ENCODE measurements at regions not wholly inside any gene's neighbourhood (a gene's known extent, or its start where the extent isn't known, plus 50 kb on each side); places are given as distances from the start of the nearest gene placed in this dataset.

- DNase-seq (ENCODE audit: low read depth): no peak
These were observed 630.4 kb downstream of the PRELID2 start for GRCh38 chr5:145204743-145205142.

- DNase-seq (ENCODE audit: low read depth): no peak
These were observed 631.9 kb downstream of the PRELID2 start for GRCh38 chr5:145203193-145203592.

GRCh38 chr5:145198525-145199260, 636.4 kb downstream of the PRELID2 start:
- DNase-seq (ENCODE audit: low read depth): no peak

GRCh38 chr5:145189746-145190145, 645.4 kb downstream of the PRELID2 start:
- DNase-seq (ENCODE audit: low read depth): no peak

DNA sequence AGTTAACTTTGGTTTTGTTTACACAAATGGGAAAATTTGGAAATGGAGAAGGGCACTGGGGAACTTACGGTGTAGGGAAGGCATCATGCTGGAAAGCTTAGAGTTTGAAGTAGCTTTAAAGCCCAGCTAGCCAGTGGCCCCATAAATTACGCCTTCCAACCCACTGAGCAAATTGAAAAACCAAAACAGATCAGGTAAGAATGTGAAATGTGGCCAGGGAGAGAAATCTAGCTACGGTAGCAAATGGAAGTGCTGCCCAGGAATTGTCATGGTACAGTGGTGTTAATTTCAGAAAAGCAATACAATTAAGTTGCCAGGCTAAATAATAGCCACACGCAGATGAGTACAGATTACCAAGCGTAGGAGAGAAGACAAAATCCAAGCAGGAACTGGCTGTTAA, 654.8 kb downstream of the PRELID2 start:
- no peak for DNase-seq (ENCODE audit: low read depth)

GRCh38 chr5:145178641-145179523, 656.3 kb downstream of the PRELID2 start:
- no peak for DNase-seq (ENCODE audit: low read depth)

DNA sequence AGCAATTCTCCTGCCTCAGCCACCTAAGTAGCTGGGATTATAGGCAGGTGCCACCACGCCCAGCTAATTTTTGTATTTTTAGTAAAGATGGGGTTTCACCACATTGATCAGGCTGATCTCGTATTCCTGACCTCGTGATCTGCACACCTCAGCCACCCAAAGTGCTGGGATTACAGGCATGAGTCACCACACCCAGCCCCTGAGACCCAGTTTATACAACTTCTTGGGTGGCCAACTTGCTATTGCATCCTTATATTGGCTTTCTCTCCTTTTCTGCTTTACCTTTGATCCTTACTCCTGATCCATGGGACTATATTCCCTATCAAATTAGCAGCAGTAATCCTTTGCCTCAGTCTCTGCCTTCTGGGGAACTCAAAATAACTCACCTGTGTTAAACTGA, 659.1 kb downstream of the PRELID2 start:
- no peak for DNase-seq (ENCODE audit: low read depth)

DNA sequence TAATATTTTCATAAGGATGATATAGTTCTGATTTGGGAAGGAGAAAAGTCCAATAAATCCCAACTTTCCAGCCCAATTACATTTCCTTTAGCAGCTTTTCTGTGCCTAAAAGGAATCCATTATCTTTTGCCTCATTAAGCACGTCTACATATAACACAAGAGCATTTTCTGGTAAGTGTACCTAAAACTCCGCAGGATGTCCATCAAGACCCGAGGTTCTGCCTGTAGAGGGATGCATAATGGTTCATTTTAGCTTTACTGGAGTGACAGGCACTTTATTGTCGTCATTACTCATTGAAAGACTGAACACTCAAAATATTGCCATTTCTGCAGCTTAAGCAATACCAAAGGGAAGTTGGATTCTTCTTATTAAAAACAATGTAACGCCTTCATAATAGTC, 669.0 kb downstream of the PRELID2 start:
- DNase-seq (ENCODE audit: low read depth): no peak

DNA sequence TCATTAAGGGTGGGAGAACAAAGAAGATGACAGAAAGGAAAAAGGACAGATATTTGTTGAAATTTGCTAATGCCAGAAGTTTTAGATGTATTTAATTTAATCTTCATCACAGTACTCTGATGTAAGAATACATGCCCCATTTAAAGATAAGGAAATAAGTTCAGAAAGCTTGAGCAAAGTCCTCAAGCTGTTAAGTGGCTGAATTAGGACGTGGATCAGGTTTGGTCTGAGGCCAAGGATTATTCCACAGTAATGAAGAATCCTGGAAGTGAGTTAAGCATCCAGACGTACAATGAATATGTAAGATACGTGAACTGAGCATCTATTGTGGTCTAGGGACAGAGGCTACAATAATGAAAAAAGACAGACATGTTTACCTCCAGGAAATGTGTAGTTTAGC, 671.3 kb downstream of the PRELID2 start:
- DNase-seq (ENCODE audit: low read depth): no peak

DNA sequence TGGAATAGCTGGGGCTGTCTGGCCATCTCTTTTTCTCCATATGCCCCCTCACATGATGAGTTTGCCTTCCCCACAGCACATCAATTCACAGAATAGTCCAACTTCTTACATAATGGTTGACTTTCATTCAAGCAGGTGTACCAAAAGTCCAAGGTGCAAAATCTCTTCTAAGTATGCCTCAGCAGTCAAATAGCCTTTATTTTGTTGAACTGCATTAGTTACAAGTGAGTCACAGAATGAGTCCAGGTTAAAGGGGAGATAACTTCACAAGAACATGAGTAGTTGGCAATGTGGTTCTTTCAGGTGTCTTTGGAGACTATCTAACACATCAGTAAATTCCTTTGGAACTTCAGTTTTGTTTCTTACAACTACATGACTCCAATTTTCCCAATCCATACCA, 672.5 kb downstream of the PRELID2 start:
- no peak for DNase-seq (ENCODE audit: low read depth)

- no peak for DNase-seq (ENCODE audit: low read depth)
These were observed 673.8 kb downstream of the PRELID2 start for GRCh38 chr5:145161391-145161790.

DNA sequence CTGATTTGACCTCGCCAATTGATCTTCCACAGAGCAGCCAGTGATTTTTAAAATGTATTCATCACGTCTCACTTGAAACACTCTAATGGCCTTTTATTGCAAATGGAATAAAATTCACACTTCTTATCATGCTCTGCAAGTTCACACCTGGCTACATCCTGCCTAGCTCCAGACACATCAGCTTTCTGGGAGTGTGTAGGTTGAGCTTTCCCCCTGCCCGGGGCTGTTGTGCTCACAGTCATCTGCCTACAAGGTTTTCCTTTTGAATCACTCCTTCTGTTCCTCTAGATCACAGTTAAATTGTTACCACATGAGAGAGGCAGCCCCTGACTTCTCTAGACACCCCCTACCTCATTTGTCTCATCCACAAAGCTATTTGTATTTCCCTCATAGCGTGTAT, 674.5 kb downstream of the PRELID2 start:
- DNase-seq (ENCODE audit: low read depth): no peak

DNA sequence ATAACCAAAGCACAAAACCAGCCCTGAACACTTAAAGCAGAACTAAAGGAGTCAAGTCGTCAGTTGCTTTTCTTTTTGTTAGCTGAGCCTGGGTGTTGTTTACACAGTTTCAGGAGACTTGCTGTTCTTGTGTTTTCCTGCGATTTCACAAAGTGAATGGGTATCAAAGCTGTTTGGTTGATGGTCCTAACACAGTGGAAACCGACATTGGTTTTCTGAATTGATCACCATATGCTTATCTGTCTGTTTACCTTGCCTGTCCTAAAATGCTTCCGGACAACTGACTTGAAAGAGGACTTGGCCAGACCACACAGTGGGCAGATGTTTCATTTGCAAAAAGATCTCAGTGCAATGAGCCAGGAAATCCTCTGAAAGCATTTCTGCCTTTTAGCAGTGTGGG, 676.4 kb downstream of the PRELID2 start:
- no peak for DNase-seq (ENCODE audit: low read depth)

DNA sequence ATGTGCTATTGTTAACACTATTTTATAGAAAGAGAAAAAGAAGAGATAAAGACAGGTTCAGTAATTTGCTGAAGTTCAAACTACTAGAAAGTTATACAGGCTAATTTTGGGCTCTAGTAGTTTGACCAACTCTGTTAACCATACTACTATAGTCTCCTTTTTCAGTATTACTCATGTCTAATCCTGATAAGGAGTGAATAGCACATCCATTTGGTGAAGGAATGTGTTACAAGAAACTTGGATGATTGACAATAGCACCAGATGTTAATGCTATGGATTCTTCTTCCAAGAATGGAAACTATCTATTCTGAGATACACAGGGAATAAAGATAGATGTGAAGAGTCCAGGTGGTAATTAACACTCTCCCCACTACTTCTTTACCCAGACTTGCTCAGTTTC, 677.3 kb downstream of the PRELID2 start:
- DNase-seq (ENCODE audit: low read depth): no peak

DNA sequence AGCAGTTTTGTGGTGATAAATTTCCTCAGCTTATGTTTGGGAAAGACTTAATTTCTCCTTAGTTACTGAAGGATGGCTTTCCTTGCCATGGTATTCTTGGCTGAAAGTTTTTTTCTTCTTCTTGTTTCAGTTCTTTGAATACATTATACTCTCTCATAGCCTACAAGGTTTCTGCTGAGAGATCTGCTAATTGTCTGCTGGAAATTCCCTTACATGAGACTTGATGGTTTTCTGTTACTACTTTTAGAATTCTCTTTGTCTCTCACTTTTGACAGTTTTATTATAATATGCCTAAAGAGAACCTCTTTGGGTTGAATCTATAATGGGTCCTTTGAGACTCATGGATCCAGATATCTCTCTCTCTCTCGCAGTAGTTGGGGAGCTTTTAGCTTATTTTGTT, 693.6 kb downstream of the PRELID2 start:
- DNase-seq (ENCODE audit: low read depth): no peak

DNA sequence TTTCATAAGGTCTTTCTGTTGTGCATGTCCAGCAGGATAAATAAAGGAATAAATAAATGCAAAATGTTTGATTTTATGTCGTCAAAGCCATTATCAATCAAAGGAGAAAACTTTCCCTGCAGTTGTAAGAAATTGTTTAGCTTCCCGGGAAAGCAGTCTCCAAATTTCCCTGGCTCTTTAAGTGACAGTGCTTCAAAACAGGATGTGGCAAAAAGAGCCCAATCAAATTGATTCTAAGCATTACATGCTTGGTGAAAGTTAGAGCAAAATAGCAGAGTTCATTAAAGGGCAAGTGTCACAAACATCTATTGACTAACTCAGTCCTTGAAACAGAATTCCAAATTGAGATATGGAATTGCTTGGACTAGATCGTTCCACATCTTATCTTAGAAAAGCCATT, 704.1 kb downstream of the PRELID2 start:
- DNase-seq (ENCODE audit: low read depth): no peak

GRCh38 chr5:145129797-145130196, 705.3 kb downstream of the PRELID2 start:
- no peak for DNase-seq (ENCODE audit: low read depth)

GRCh38 chr5:145124806-145125205, 710.3 kb downstream of the PRELID2 start:
- no peak for DNase-seq (ENCODE audit: low read depth)

DNA sequence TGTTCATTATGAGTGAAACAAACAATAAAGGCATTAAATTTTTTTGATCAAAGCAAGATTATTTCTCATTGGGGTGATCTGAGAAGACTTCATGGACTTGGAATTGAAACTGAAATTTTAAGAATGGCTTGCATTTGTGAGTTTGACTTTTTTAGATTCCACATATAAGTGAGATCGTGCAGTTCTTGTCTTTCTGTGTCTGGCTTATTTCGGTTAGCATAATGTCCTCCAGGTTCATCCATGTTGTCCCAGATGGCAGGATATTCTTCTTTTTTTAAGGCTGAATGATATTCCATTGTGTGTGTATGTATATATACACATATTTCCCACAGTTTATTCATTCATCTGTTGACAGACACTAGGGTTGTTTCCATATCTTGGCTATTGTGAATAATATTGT, 716.5 kb downstream of the PRELID2 start:
- no peak for DNase-seq (ENCODE audit: low read depth)

GRCh38 chr5:145118127-145118526, 717.0 kb downstream of the PRELID2 start:
- DNase-seq (ENCODE audit: low read depth): no peak

- no peak for DNase-seq (ENCODE audit: low read depth)
These were observed 717.9 kb downstream of the PRELID2 start for GRCh38 chr5:145117285-145117684.

GRCh38 chr5:145111420-145111819, 723.7 kb downstream of the PRELID2 start:
- DNase-seq (ENCODE audit: low read depth): no peak

- no peak for DNase-seq (ENCODE audit: low read depth)
These were observed 724.3 kb downstream of the PRELID2 start for GRCh38 chr5:145110834-145111233.
